ENCODE measurements at regions not wholly inside any gene's neighbourhood (a gene's known extent, or its start where the extent isn't known, plus 50 kb on each side); places are given as distances from the start of the nearest gene placed in this dataset.

DNA sequence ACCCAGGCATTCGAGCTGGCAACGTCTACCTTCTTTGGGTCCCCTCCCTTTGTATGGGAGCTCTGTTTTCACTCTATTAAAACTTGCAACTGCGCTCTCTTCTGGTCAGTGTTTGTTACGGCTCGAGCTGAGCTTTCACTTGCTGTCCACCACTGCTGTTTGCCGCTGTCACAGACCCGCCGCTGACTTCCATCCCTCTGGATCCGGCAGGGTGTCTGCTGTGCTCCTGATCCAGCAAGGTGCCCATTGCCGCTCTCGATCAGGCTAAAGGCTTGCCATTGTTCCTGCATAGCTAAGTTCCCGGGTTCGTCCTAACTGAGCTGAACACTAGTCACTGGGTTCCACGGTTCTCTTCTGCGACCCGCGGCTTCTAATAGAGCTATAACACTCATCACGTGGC lies 183.5 kb upstream of the GALNTL6 start:
- DNase-seq, result no peak

DNA sequence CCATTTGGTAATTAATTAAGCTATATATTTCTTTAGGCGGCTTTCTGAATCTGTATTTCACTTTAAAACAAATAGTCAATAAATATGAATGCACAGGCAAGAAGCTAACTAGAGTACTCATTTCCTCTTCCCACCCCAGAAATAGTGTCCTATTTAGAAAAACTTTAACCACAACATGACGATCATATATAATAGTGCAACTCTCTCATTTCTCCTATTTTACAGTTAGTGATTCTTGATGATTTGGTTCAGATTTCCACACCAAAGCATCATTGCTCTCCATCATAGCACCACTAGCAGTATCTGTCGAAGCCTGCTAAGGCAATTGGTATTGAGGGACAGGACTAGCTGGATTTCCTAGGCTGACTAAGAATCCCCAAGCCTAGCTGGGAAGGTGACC lies 184.0 kb upstream of the GALNTL6 start:
- no peak for DNase-seq

DNA sequence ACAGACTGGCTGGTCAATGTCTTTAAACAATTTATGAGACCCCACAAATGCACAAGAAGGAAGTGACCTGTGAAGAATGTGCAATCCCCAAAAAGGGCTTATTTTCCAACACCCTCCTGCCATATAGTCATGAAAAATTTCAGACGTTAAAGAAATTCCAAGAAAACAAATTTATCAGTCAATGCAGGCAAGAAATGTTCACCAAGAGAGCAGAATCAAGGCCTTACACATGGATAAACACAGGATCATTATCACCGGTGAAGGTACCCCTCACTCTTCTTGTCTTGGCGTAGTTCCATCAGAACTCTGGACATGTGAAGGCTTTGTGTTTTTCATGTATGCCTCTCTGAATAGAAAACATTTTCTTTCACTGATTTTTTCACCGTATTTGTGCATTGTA lies 186.7 kb upstream of the GALNTL6 start:
- no peak for DNase-seq

DNA sequence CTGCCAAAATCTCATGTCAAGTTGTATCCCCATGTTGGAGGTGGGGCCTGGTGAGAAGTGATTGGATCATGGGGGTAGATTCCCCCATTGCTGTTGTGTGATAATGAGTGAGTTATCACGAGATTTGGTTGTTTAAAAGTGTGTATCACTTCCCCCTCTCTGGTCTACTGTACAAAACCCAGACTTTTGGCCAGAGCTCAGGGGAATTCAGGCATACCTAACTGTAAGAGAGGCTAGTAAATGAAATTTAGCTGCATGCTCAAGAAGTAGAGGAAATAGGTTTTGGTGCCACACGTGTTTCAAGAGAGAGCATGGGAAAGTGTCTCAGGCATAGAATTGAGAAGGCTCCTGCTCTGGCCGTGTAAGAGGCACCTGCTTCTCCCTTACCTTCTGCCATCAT lies 190.5 kb upstream of the GALNTL6 start:
- no peak for DNase-seq

DNA sequence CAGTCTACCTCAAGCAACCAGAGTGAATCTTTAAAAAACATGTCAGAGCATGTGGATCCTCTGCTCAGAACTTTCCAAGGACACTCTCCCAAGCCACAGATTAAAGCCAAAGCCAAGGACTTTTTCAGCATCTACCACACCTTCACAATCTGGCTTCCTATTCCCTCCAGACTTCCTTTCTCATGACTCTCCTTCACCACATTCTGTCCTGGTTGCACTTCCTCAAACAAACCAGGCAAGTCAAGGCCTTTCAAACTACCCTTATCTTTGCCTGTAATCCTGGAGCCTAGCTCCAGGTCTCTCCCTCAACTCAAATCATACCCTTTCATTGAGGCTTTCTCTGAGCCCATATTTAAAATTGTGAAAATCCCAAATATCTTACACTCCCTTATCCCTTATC lies 191.6 kb upstream of the GALNTL6 start:
- no peak for DNase-seq

DNA sequence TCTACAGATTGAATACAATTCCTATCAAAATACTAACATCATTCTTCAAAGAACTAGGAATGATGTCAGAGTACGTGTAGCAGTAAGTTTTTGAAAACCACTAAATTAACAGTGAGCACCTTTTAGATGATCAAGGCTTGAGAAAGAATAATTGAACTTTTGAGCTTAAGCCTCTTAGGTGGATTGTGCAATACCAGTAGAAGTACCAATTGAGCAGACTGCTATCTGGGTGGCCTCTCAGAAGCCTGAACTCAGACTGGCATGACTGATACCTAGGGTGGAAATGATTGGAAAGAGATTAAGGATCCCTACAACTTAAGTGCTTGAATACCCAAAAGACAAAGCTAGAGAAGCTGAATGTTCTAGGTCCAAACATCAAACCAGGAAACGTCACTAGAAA lies 200.3 kb upstream of the GALNTL6 start:
- DNase-seq, result no peak

DNA sequence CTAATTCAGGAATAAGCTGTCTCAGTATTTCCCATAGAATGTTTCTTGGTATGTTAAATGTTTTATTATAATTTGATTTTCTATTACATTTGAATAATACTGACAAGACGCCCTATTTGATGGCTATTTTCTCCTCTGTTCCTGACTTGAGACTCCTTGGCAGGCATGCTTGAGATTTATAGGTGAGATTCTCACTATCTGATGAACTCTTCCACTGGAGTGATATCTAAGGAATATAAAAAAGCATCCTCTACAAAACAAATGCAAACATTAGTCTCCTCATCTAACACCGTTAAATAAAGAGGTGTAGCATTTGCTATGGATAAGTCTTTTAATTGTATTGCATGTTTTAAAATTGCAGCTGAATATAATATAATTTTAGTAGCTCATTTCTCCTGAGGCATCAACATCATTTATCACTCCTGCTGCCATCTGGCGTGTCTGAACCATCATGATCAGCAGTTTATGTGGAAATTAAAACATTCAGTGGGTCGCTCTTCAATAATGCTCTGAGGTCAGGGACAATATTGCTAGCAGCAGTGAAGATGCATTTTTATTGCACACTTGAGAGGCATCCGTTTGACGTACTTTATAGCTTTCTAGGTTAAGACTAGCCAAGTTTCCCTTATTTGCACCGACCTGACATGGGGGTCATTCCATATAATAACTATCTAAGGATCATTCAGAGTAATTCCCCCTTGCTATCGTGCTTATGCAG lies 210.4 kb upstream of the GALNTL6 start:
- DNase-seq, result peak in 1 of 3 experiments; percentile 65

DNA sequence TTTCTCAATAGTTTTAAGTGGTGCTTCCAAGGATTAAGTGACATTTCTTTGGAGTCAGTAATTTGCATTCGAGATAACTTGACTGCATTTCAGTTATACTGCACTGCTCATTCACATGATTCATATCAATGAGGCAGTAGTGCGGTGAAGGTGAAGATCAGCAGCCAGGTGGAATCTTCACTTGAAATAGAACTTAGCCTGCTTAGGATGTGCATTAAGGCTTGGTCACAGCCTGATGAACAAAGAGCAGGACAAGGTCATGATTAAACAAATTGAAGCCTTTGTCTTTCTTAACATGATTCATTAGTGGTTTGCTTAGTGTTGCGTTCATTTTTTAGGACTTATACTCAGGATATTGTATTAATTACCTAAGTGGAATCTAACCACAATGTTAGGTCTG lies 212.1 kb upstream of the GALNTL6 start:
- no peak for DNase-seq

DNA sequence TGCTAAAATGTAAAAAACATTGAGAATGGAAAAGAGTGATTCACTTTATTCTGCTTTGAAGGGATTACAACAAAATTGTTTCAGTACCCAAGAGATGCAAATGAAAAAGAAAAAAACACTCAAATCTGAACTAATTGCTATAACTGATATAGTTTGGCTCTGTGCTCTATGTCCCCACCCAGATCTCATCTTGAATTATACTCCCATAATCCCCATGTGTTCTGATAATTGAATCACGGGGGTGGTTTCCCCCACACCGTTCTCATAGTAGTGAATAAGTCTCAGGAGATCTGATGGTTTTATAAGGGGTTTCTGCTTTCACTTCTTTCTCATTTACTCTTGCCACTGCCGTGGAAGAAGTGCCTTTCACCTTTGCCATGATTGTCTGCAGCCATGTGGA lies 213.6 kb upstream of the GALNTL6 start:
- no peak for DNase-seq

DNA sequence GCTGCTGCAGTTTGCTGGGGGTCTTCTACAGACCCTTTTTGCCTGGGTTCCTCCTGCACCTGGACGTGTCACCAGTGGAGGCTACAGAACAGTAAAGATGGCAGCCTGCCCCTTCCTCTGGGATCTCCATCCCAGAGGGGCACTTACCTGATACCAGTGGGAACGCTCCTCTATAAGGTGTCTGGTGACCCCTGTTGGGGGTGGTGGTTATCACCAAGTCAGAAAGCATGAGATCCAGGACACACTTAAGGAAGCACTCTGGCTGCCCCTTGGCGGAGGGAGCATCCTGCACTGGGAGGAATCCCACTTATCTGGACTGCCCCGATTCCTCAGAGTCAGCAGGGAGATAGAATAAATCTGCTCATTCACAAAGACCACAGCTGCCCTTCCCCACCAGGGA lies 218.9 kb upstream of the GALNTL6 start:
- DNase-seq, result no peak

DNA sequence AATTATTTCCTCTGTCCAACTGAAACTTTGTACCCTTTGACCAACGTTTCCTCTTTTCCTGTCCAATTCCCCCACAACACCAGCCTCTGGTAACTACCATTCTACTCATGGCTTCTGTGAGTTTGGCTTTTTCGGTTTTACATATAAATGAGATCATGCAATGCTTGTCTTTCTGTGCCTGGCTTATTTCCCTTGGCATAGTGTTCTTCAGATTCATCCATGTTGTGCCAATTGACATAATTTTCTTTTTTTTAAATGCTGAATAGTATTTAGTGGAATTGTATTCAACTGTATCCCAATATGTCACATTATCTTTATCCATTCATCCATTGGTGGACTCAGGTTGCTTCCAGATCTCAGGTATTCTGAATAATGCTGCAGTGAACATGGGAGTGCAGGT lies 222.5 kb upstream of the GALNTL6 start:
- DNase-seq, result no peak

DNA sequence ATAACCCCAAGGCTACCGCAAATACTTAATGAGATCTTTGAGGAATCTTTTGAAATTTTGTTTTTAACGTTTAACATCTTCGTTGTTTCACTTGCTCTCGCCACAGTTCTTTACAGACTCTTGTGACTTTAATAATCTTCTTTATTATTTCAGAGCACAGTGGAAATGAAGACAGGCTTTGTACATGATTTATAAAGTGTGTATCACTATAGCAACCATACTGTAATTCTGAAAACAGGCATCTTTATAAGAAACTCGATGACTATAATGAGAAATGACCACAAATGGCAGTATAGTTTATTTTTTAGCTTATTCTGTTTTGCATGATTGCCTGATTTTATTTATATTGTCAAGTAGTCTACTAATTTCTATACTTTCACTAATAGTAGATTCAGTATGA lies 224.4 kb upstream of the GALNTL6 start:
- DNase-seq, result no peak

DNA sequence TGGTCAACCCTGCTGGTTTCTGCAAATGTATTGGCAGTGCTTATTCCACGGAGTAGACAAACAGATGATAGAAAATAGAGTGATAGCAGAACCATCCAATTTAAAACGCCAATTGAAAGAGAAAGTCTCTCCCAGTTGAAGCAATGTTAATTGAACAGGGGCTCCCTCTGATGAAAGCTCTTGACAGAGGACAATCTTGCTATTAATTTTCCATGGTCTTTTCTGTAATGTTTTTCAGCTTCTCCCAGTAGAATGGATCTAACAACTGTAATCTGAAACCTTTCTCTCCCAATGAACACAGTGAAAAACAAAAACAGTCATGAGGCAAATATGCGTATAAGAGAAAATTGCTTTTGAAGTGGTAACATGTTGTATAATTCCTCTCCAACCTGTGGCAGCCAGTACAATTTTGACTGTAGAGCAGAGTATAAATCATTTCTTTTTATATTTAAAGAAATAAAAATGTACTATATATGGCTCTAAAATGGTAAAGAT lies 225.1 kb upstream of the GALNTL6 start:
- peak in 2 of 3 experiments; percentile 34 to 58 for DNase-seq

DNA sequence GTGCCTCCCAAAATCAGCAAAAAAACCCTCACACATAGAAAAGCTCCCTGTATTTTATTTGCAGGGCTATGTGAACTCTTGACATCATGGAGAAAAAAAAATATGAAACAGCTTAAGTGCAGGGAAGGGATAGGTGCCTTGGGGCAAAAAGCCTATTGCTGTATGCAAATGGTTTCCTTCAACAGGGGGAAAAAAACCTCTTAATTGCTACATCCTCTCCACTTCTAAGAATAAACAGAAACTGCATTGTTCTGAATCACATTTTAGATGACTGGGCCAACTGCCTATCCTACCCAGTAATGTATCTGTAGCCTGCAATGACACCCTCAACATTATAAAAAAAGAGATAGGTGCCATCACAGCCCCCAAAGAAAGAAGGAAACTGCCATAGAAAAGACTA lies 229.4 kb upstream of the GALNTL6 start:
- peak in 1 of 3 experiments; percentile 20 for DNase-seq

DNA sequence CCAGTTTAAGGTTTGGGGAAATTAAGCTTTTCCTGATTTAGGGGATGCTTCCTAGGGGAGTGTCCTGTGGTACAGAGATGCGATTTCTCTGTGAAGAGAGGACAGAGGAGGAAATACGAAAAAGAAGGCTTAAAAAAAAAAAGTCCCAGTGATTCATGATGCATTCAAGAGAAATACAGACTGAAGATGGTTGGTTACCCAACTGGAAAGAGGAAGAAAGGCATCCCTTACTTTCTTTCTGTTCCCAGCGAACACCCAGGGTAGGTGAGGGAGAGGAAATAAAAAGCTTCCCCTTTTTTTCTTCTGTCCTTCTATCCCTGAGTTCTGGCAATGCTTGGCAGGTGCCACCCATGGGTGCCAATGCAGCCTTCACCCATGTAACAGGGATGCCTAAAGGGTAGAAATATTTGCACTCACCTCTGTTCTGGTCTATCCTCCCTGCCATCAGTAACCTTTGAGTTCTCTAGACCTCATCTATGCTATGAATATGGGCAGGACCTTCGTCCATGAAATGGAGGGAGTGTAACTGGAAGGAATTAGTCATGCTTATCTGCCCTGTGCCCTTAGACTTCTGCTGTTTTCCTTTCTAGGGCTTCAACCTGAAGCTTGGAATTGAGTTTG lies 230.1 kb upstream of the GALNTL6 start:
- no peak for DNase-seq

DNA sequence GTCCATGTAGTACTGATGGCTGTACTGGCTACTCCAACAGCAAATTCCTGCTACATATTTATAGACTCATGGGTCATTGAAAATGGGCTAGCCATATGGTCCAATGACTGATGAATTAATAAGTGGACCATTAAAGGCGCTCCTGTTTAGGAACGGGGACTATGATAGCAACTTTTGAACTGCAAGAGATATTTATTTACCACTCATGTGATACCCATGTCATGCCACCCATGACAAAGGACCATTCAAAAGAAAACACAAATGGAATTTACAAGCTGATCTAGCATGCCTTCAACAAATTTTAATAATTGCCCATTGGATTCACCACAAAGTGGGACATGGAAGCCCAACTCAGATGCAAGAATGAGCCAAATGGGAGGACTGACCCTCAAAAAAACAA lies 240.0 kb upstream of the GALNTL6 start:
- DNase-seq, result no peak

DNA sequence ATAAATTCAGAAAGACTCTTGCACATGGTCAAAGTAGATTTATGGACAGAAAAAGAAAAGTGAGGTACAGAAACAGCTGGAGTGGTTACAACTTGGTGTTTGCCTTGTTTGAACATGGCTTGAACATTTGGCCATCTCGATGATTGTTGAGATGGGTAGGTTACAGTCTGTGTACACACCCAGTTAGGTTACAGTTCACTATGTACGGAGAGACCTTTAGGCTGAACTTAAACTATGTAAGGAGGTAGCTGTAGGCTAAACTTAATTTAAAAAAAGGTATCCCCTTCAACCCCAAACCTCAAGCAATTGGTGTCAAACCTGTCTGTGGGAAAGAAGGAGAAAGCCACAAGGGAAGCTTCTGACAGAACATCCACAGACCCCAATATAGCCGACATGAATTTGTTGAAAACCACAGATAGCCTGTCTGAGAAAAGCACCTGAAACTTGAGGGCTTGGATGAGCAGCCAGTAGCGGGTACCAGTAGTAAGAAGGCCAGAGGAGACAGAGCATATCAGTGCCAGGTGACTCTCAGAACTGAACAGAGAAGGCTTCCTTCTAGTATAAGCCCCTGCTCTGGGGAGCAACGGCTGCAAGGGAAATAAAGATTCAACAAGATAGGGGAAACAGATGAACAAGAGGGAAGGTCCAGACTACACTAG lies 247.9 kb upstream of the GALNTL6 start:
- DNase-seq, result no peak

DNA sequence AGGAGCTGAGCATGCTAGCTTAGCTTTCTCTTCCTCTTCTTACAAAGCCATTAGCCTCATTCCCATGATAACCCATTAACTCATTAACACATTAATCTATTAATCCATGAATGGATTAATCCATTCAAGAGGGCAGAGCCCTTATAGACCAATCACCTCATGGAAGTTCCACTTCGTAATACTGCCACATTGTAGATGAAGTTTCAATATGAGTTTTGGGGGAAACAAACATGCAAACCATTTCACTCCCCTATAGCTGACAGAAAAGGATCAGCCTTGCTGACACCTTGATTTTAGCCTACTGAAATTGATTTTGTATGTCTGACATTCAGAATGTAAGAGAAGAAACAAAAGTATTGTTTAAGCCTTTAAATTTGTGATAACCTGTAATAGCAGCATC lies 251.8 kb upstream of the GALNTL6 start:
- no peak for DNase-seq

DNA sequence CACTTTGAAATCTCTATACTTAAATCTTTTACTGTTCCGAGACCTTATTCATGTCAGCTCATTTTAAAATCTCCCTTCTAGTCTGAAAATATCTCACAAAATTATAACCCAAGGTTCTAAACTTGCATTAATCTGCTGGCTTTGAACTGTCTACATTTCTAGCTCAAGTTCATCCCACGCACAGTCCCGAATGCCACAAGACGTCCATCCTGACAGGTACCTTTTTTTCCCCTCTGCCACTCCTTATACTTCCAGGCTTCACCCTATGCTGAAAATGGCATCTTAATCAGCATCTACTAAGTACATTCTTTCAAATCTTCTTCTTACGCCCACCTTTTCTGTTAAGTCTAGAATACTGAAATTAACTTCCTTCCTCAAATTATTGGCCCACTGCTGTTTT lies 259.2 kb upstream of the GALNTL6 start:
- no peak for DNase-seq

DNA sequence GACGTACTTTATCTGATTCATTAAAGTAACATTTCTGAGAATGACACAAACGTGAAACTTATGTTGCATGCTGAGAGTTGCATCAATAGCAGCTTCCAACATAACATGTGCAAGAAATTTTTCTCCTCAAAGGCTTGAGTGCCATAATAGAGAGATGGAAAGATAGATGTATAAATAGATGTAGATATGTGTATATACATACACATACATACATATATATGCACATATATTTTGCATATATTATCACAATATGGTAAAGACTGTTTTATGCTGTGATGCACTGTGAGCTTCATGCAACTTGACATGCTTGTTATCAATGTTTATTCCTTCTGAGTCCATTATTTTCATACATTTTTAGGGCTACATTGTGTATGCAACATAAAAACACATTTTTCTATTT lies 270.6 kb upstream of the GALNTL6 start:
- DNase-seq, result no peak

DNA sequence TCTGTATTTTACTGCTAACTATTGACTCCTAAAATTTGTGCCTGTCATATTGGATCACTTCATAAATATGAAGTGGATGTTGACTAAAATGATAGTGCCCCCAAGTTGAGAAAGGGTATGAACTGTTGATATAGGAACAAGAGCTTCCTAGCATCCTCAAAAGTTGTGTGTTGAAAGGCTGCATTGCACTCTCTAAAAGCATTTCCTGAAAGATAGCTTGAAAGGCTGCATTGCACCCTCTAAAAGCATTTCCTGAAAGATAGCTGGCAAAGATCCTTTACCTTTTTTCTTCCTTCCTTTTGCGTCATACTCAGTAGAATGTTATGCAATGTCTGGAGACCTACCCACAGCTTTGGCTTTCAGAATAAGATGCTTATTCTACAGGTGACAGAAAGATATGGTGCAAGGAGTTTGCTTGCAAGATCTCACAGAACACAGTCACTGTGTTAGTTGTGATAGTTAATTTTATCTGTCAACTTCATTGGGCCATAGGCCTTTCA lies 274.6 kb upstream of the GALNTL6 start:
- no peak for DNase-seq

DNA sequence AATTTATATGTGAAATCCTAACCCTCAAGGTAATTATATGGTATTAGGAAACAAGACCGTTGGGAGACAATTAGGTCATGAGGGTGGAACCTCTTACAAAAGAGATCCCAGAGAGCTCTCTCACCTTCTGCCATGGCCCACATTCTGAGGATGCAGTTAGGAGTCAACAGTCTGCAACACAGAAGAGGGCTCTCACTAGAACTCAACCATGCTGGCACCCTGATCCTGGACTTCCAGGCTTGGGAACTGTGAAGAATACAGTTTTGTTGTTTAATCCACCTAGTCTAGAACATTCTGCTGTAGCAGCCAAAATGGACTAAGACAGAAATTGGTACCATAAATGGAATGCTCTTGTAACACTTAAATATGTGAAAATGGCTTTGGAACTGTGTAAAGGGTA lies 278.8 kb upstream of the GALNTL6 start:
- DNase-seq, result no peak

DNA sequence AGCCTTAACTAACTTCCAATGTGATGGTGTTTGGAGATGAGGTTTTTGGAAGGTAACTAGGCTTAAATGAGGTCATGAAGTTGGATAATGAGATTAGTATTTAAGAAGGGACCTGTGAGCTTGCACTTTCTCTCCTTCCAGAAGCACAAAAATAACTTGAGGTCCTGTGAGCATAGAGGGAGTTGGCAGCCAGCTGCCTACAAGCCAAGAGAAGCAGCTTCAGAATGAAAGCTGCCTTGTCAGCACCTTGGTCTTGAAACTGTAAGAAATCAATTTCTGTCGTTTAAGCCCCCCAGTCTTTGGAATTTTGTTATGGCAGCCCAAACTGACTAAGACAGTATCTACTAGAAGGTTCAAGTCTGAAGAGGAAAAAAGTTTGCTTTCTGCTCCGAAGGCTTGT lies 280.2 kb upstream of the GALNTL6 start:
- no peak for DNase-seq

DNA sequence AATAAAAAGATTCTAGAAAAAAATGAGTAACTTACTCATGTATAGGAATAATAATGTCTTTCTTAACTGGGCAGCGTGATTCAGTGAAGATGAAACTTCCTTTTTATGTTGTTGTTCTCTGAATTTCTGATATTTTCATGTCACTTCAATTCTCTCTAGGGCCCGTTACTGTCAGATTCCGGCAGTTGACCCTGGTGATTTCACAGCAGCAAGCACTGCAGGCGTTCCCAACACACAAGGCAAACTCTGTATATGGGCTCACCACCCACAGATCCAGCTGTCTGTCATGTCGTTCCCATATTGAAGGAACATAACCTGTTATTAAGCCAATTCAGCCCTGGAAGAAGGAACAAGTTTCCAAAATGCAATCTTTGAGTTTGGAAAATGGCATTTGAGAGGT lies 288.3 kb upstream of the GALNTL6 start:
- DNase-seq, result peak in 1 of 3 experiments; percentile 30
